ENCODE measurements at regions not wholly inside any gene's neighbourhood (a gene's known extent, or its start where the extent isn't known, plus 50 kb on each side); places are given as distances from the start of the nearest gene placed in this dataset.

DNA sequence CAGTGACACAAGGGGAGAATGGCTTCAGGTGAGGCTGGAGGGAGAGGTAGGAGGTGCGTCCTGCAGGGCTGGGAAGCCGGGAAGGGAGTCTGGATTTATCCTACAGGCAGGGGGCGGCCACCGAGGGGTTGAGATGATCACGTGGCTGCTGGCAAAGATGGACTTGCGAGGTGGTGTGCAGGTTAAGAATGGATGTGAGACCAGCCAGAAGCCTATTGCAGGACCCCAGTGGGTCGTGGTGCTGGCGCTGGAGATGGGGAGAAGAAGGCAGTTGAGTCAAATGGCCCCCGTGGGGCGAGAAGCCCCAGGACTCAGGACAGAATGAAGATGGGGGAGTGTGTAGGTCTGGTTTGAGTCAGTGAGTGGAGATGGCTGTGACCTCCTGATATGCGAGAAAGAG is 183.1 kb downstream of the FAM43A start:
- TF ChIP-seq POLR2AphosphoS5 (IDR thresholded peaks at IDR 0.05; ENCODE audit: low read depth, low read length) (no peak), EHMT2 (IDR thresholded peaks at IDR 0.05; ENCODE audit: borderline replicate concordance, low read depth, low read length) (no peak), CHD2 (IDR thresholded peaks at IDR 0.05; ENCODE audit: low read depth, low read length) (no peak), ZNF772 (CRISPR knock-in tag; IDR thresholded peaks at IDR 0.05) (no peak), ZNF546 (CRISPR knock-in tag; conservative IDR thresholded peaks at IDR 0.05) (no peak), PPARG (CRISPR knock-in tag; conservative IDR thresholded peaks at IDR 0.05) (no peak), NAIF1 (CRISPR knock-in tag; IDR thresholded peaks at IDR 0.05; ENCODE audit: borderline replicate concordance) (no peak), ZZZ3 (CRISPR knock-in tag; IDR thresholded peaks at IDR 0.05; ENCODE audit: borderline replicate concordance) (no peak), MEIS1 (CRISPR knock-in tag; IDR thresholded peaks at IDR 0.05; ENCODE audit: borderline replicate concordance) (no peak), SMC3 (IDR thresholded peaks at IDR 0.05; ENCODE audit: low read length) (no peak), SIX4 (CRISPR knock-in tag; IDR thresholded peaks at IDR 0.05) (no peak)
- TF ChIP-seq, protein P1, sequence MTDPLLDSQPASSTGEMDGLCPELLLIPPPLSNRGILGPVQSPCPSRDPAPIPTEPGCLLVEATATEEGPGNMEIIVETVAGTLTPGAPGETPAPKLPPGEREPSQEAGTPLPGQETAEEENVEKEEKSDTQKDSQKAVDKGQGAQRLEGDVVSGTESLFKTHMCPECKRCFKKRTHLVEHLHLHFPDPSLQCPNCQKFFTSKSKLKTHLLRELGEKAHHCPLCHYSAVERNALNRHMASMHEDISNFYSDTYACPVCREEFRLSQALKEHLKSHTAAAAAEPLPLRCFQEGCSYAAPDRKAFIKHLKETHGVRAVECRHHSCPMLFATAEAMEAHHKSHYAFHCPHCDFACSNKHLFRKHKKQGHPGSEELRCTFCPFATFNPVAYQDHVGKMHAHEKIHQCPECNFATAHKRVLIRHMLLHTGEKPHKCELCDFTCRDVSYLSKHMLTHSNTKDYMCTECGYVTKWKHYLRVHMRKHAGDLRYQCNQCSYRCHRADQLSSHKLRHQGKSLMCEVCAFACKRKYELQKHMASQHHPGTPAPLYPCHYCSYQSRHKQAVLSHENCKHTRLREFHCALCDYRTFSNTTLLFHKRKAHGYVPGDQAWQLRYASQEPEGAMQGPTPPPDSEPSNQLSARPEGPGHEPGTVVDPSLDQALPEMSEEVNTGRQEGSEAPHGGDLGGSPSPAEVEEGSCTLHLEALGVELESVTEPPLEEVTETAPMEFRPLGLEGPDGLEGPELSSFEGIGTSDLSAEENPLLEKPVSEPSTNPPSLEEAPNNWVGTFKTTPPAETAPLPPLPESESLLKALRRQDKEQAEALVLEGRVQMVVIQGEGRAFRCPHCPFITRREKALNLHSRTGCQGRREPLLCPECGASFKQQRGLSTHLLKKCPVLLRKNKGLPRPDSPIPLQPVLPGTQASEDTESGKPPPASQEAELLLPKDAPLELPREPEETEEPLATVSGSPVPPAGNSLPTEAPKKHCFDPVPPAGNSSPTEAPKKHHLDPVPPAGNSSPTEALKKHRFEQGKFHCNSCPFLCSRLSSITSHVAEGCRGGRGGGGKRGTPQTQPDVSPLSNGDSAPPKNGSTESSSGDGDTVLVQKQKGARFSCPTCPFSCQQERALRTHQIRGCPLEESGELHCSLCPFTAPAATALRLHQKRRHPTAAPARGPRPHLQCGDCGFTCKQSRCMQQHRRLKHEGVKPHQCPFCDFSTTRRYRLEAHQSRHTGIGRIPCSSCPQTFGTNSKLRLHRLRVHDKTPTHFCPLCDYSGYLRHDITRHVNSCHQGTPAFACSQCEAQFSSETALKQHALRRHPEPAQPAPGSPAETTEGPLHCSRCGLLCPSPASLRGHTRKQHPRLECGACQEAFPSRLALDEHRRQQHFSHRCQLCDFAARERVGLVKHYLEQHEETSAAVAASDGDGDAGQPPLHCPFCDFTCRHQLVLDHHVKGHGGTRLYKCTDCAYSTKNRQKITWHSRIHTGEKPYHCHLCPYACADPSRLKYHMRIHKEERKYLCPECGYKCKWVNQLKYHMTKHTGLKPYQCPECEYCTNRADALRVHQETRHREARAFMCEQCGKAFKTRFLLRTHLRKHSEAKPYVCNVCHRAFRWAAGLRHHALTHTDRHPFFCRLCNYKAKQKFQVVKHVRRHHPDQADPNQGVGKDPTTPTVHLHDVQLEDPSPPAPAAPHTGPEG (CRISPR knock-in tag; IDR thresholded peaks at IDR 0.05) = no peak
